ENCODE measurements at regions not wholly inside any gene's neighbourhood (a gene's known extent, or its start where the extent isn't known, plus 50 kb on each side); places are given as distances from the start of the nearest gene placed in this dataset.
"Not testable (repeated sequence)": the region's sequence is repeated elsewhere in the genome, so short reads cannot be mapped to it uniquely, and the experiment has no call there.

- no peak for DNase-seq
Measured at GRCh38 chr21:35512346-35512745, 463.2 kb upstream of the RUNX1 start.

GRCh38 chr21:35511696-35512162 is 462.6 kb upstream of the RUNX1 start:
- DNase-seq, result no peak

- no peak for DNase-seq
Measured at GRCh38 chr21:35510957-35511695, 462.0 kb upstream of the RUNX1 start.

GRCh38 chr21:35510294-35510693 is 461.2 kb upstream of the RUNX1 start:
- no peak for DNase-seq

- no peak for DNase-seq
Measured at GRCh38 chr21:35509001-35509704, 460.1 kb upstream of the RUNX1 start.

GRCh38 chr21:35508139-35508888 is 459.2 kb upstream of the RUNX1 start:
- DNase-seq, result peak; percentile 17

- DNase-seq, result no peak
Measured at GRCh38 chr21:35507181-35507759, 458.2 kb upstream of the RUNX1 start.

GRCh38 chr21:35506771-35507170 is 457.7 kb upstream of the RUNX1 start:
- no peak for DNase-seq

- no peak for DNase-seq
Measured at GRCh38 chr21:35506352-35506751, 457.2 kb upstream of the RUNX1 start.

GRCh38 chr21:35504951-35505466 is 455.9 kb upstream of the RUNX1 start:
- no peak for DNase-seq

- no peak for DNase-seq
Measured at GRCh38 chr21:35504277-35504676, 455.2 kb upstream of the RUNX1 start.

GRCh38 chr21:35503671-35504070 is 454.6 kb upstream of the RUNX1 start:
- peak; percentile 12 for DNase-seq

- no peak for DNase-seq
Measured at GRCh38 chr21:35502821-35503220, 453.7 kb upstream of the RUNX1 start.

- DNase-seq, result not testable (repeated sequence)
Measured at GRCh38 chr21:35497522-35497921, 448.4 kb upstream of the RUNX1 start.

GRCh38 chr21:35491920-35492678 is 443.0 kb upstream of the RUNX1 start:
- no peak for DNase-seq

GRCh38 chr21:35491114-35491513 is 442.0 kb upstream of the RUNX1 start:
- no peak for DNase-seq

- no peak for DNase-seq
Measured at GRCh38 chr21:35489389-35489980, 440.4 kb upstream of the RUNX1 start.

GRCh38 chr21:35488946-35489345 is 439.8 kb upstream of the RUNX1 start:
- DNase-seq, result no peak

GRCh38 chr21:35485364-35485763 is 436.3 kb upstream of the RUNX1 start:
- DNase-seq, result no peak

GRCh38 chr21:35484851-35485250 is 435.7 kb upstream of the RUNX1 start:
- DNase-seq, result no peak

GRCh38 chr21:35484032-35484431 is 434.9 kb upstream of the RUNX1 start:
- no peak for DNase-seq
